PC-9 (cell line): ENCODE measurements at regions not wholly inside any gene's neighbourhood (a gene's known extent, or its start where the extent isn't known, plus 50 kb on each side); places are given as distances from the start of the nearest gene placed in this dataset.

Source experiments
- CTCF ChIP-seq: fragments of 200-600 bp; sonication (generic); conservative IDR thresholded peaks from 2 replicates; pipeline ENCODE4 v1.6.1; 2017; ENCODE audit warnings: mixed run types, antibody characterized with exemption, mild to moderate bottlenecking, moderate library complexity
- EZH2 ChIP-seq: fragments of 200-600 bp; sonication (generic); IDR thresholded peaks from 2 replicates; pipeline ENCODE4 v1.8.0; 2017; ENCODE audit warnings: antibody characterized with exemption, low read depth

GRCh38 chr3:64970634-64971033 lies 282.8 kb upstream of the ADAMTS9 start:
- TF ChIP-seq CTCF (no peak), EZH2 (no peak)
